SK-N-SH (cell line): ENCODE measurements at regions not wholly inside any gene's neighbourhood (a gene's known extent, or its start where the extent isn't known, plus 50 kb on each side); places are given as distances from the start of the nearest gene placed in this dataset.
A peak's percentile ranks its signal among the peaks of the same experiment; 100 is the strongest.

Experiments used
- CTCF ChIA-PET: fragments of 300-600, 350-600 bp; formaldehyde crosslinking; extraction: SDS; loops from one replicate; lab custom pipeline; 2021; lab: Yijun Ruan, JAX
- POLR2A ChIA-PET: fragments of 350-600 bp; sonication (Branson Sonifier 250); formaldehyde crosslinking; extraction: SDS; loops from one replicate; lab custom pipeline; 2020; ENCODE audit warnings: antibody characterized with exemption, inconsistent platforms; lab: Yijun Ruan, JAX
- DNase-seq: peaks from one replicate; pipeline ENCODE4 v3.0.0; 2012
- H2AFZ ChIP-seq: fragments of 200-600 bp; sonication (generic); 2 replicates; pipeline ENCODE4 v1.8.1; 2016; ENCODE audit warnings: antibody characterized with exemption, mild to moderate bottlenecking, low read depth
- H3F3A ChIP-seq: fragments of 200-600 bp; sonication (generic); replicated peaks from 2 replicates; pipeline ENCODE3; 2016; ENCODE audit warnings: antibody characterized with exemption, mild to moderate bottlenecking; ENCODE audit not compliant: insufficient read depth
- H3K27ac ChIP-seq, 2 experiments: fragments of 200-500 bp in 1 of 2; fragments of 200-600 bp in 1 of 2; sonication (Bioruptor generic) in 1 of 2; sonication (generic), shearing (Covaris generic) in 1 of 2; 2 replicates each; pipeline versions ENCODE4 v1.5.1 to v1.6.1; 2014 to 2016; ENCODE audit warnings: low read depth in 2 of 2, inconsistent platforms in 1 of 2, low read length in 1 of 2, mild to moderate bottlenecking in 1 of 2, mixed read lengths in 1 of 2
- H3K27me3 ChIP-seq: fragments of 200-600 bp; sonication (generic), shearing (Covaris generic); 2 replicates; pipeline ENCODE4 v1.6.1; 2016; ENCODE audit warnings: mixed run types; ENCODE audit not compliant: insufficient read depth
- H3K36me3 ChIP-seq, 2 experiments: fragments of 200-500 bp in 1 of 2; fragments of 200-600 bp in 1 of 2; sonication (Bioruptor generic) in 1 of 2; sonication (generic) in 1 of 2; replicated peaks in 1 of 2; 2 replicates each; pipeline versions ENCODE3 to v1.5.1; 2014 to 2016; ENCODE audit warnings: low read length in 1 of 2, mild to moderate bottlenecking in 1 of 2; ENCODE audit not compliant: insufficient read depth in 2 of 2, control insufficient read depth in 1 of 2
- H3K4me1 ChIP-seq, 2 experiments: fragments of 200-500 bp in 1 of 2; fragments of 200-600 bp in 1 of 2; sonication (Bioruptor generic) in 1 of 2; sonication (generic), shearing (Covaris generic) in 1 of 2; 2 replicates each; pipeline versions ENCODE4 v1.5.1 to v1.6.1; 2014 to 2016; ENCODE audit warnings: low read depth in 1 of 2, low read length in 1 of 2, mixed run types in 1 of 2; ENCODE audit not compliant: insufficient read depth in 2 of 2, control insufficient read depth in 1 of 2
- H3K4me2 ChIP-seq: fragments of 200-600 bp; sonication (generic), shearing (Covaris generic); 2 replicates; pipeline ENCODE4 v1.6.1; 2017; ENCODE audit warnings: mixed run types
- H3K4me3 ChIP-seq, 2 experiments: fragments of 200-500 bp in 1 of 2; fragments of 200-600 bp in 1 of 2; sonication (Bioruptor generic) in 1 of 2; sonication (generic), shearing (Covaris generic) in 1 of 2; 2 replicates each; pipeline versions ENCODE4 v1.5.1 to v1.8.1; 2014 to 2016; ENCODE audit warnings: low read depth in 2 of 2, inconsistent platforms in 1 of 2, low read length in 1 of 2, mild to moderate bottlenecking in 1 of 2, mixed read lengths in 1 of 2, moderate library complexity in 1 of 2
- H3K79me2 ChIP-seq: fragments of 200-600 bp; sonication (generic); 2 replicates; pipeline ENCODE4 v1.8.1; 2017; ENCODE audit warnings: mild to moderate bottlenecking; ENCODE audit not compliant: insufficient read depth
- H3K9ac ChIP-seq: fragments of 200-600 bp; sonication (generic); 2 replicates; pipeline ENCODE4 v1.6.1; 2017; ENCODE audit warnings: mixed run types
- H3K9me2 ChIP-seq: fragments of 200-600 bp; sonication (generic); 2 replicates; pipeline ENCODE4 v1.6.1; 2017; ENCODE audit warnings: mixed run types
- H3K9me3 ChIP-seq: fragments of 200-600 bp; sonication (generic); 2 replicates; pipeline ENCODE4 v1.6.1; 2017; ENCODE audit warnings: mixed run types, mild to moderate bottlenecking, moderate library complexity
- H4K20me1 ChIP-seq: fragments of 200-600 bp; sonication (generic); 2 replicates; pipeline ENCODE4 v1.6.1; 2017; ENCODE audit warnings: mild to moderate bottlenecking, mixed run types; ENCODE audit not compliant: insufficient read depth
- CHD2 ChIP-seq: fragments of 150-350 bp; IDR thresholded peaks from 2 replicates; pipeline ENCODE4 v1.6.1; 2018; ENCODE audit warnings: low read length; ENCODE audit not compliant: partially characterized antibody
- ELF1 ChIP-seq: IDR thresholded peaks from 2 replicates; pipeline ENCODE4 v1.4.0; 2012
- FOSL2 ChIP-seq: IDR thresholded peaks from 2 replicates; pipeline ENCODE4 v1.4.0; 2012; ENCODE audit warnings: low read depth, mild to moderate bottlenecking, moderate library complexity, borderline replicate concordance
- GABPA ChIP-seq: IDR thresholded peaks from 2 replicates; pipeline ENCODE4 v1.4.0; 2012; ENCODE audit warnings: low read depth, mild to moderate bottlenecking
- JUND ChIP-seq: IDR thresholded peaks from 2 replicates; pipeline ENCODE4 v1.4.0; 2012
- RCOR1 ChIP-seq: fragments of 150-350 bp; IDR thresholded peaks from 2 replicates; pipeline ENCODE4 v1.6.1; 2017; ENCODE audit warnings: antibody characterized with exemption, low read length
- RXRA ChIP-seq: IDR thresholded peaks from 2 replicates; pipeline ENCODE4 v1.4.0; 2012; ENCODE audit warnings: low read depth, mild to moderate bottlenecking, borderline replicate concordance
- SIN3A ChIP-seq: IDR thresholded peaks from 2 replicates; pipeline ENCODE4 v1.6.1; 2012; ENCODE audit warnings: low read depth, mild to moderate bottlenecking, low read length, moderate library complexity, borderline replicate concordance
- TAF1 ChIP-seq: IDR thresholded peaks from 2 replicates; pipeline ENCODE4 v1.6.1; 2012; ENCODE audit warnings: low read depth, mild to moderate bottlenecking, low read length, moderate library complexity, borderline replicate concordance
- TCF12 ChIP-seq: IDR thresholded peaks from 2 replicates; pipeline ENCODE4 v1.4.0; 2012
- YY1 ChIP-seq: IDR thresholded peaks from 2 replicates; pipeline ENCODE4 v1.4.0; 2012; ENCODE audit warnings: low read depth, mild to moderate bottlenecking
- WGBS: methylation state at CpG from one replicate; pipeline ENCODE4 v1.1.6; 2017; ENCODE audit warnings: low lambda C conversion rate; 5-methylcytosine and 5-hydroxymethylcytosine counted together
- TF ChIP-seq, protein P1 (sequence below): IDR thresholded peaks from 2 replicates; pipeline ENCODE4; 2012
- TF ChIP-seq, protein P2 (sequence below): fragments of 200-600 bp; sonication (generic); IDR thresholded peaks from 2 replicates; pipeline ENCODE4 v1.6.1; 2017; ENCODE audit warnings: antibody characterized with exemption, mild to moderate bottlenecking, moderate library complexity
- TF ChIP-seq, protein P3 (sequence below): IDR thresholded peaks from 2 replicates; pipeline ENCODE4 v1.4.0; 2012; ENCODE audit warnings: low read depth

DNA sequence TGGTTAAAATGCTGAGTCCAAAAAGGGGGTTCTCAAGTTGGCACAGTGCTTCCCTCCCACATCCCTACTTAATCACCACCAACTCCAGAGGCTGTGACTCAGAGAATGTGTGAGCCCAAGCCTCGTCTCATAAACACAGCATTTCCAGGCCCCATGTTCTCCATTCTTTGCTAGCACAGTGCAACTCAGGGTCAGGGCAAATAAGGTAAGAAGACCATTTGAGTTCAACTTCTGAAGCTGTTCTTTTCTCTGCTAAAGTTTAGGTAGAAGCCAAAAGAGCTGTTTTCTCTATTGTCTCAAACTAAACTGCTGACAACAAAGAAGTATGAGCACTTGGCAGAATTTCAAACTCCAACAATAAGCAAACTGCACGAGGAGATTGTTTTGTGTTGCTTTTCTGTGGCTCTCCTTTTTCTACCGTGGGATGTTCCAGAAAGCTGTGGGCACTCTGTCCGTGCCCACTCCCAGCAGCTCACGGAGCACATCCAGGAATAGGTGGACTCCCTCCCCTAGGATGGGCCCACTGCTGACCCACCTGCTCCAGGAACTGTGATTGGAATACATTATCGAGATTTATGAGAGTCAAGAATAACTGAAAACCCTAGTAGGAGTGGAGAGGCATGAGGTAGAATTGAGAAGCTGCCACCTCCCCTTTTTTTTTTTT is 494.3 kb downstream of the COG6 start:
- Histone ChIP-seq H3K27me3 (no peaks in the 10 kb centered on the region), H3K36me3 (no peaks in the 10 kb centered on the region), H3K4me2 (peak overlapping the region; percentile 22), H3K4me1 (peaks cover 4 to 16% of the 10 kb centered on the region in 2 experiments; a peak in 3 of 4 replicates), H3F3A (peaks cover 4% of the 10 kb centered on the region), H3K9me2 (no peaks in the 10 kb centered on the region), H4K20me1 (no peaks in the 10 kb centered on the region), H3K27ac (peak overlapping the region; percentile 43 to 44; a peak in 3 of 4 replicates), H3K9me3 (no peaks in the 10 kb centered on the region), H3K79me2 (no peaks in the 10 kb centered on the region), H3K4me3 (no peak overlapping the region), H2AFZ (peak overlapping the region; percentile 77), H3K9ac (no peak overlapping the region)
- POLR2A ChIA-PET, result no interaction called here
- WGBS, result 78% methylated on average over 5 of the region's 6 CpGs
- DNase-seq, result no peak
- CTCF ChIA-PET, result interaction anchor here (0.9 to 1.3 kb wide), 2 partner anchors 19 to 82 kb away, joined by 3 read pairs; no protein-coding TSS in a partner anchor
- TF ChIP-seq JUND (peak; percentile 22; the same call in 1 of the 2 replicates), ELF1 (no peak), GABPA (no peak), YY1 (no peak), FOSL2 (peak; percentile 31; the same call in 1 of the 2 replicates), TCF12 (no peak), TAF1 (no peak), RXRA (peak; percentile 22; the same call in 1 of the 2 replicates)
- TF ChIP-seq, protein P1, sequence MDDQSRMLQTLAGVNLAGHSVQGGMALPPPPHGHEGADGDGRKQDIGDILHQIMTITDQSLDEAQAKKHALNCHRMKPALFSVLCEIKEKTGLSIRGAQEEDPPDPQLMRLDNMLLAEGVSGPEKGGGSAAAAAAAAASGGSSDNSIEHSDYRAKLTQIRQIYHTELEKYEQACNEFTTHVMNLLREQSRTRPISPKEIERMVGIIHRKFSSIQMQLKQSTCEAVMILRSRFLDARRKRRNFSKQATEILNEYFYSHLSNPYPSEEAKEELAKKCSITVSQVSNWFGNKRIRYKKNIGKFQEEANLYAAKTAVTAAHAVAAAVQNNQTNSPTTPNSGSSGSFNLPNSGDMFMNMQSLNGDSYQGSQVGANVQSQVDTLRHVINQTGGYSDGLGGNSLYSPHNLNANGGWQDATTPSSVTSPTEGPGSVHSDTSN, result no peak
- TF ChIP-seq, protein P2, sequence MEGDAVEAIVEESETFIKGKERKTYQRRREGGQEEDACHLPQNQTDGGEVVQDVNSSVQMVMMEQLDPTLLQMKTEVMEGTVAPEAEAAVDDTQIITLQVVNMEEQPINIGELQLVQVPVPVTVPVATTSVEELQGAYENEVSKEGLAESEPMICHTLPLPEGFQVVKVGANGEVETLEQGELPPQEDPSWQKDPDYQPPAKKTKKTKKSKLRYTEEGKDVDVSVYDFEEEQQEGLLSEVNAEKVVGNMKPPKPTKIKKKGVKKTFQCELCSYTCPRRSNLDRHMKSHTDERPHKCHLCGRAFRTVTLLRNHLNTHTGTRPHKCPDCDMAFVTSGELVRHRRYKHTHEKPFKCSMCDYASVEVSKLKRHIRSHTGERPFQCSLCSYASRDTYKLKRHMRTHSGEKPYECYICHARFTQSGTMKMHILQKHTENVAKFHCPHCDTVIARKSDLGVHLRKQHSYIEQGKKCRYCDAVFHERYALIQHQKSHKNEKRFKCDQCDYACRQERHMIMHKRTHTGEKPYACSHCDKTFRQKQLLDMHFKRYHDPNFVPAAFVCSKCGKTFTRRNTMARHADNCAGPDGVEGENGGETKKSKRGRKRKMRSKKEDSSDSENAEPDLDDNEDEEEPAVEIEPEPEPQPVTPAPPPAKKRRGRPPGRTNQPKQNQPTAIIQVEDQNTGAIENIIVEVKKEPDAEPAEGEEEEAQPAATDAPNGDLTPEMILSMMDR, result no peak
- TF ChIP-seq, protein P3, sequence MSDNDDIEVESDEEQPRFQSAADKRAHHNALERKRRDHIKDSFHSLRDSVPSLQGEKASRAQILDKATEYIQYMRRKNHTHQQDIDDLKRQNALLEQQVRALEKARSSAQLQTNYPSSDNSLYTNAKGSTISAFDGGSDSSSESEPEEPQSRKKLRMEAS, result peak; percentile 48; the same call in 1 of the 2 replicates

DNA sequence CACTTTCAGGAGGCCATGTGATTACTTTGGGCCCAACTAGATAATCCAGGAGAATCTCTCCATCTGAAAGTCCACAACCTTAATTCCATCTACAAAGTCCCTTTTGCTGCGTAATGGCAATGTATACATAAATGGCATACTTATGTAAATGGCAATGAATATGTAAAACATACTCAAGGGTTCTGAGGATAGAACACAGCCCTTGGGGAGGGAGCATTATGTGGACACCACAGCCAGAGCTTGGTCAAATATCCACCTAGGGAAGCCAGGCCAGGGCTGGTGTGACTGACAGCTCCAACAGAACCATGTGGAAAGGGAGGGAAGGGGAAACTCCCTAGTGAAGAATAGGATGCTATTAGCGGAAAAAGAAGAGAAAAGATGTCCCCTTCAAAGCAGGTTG is 496.2 kb downstream of the COG6 start:
- Histone ChIP-seq H3K27me3 (no peaks in the 10 kb centered on the region), H3K9me3 (no peaks in the 10 kb centered on the region), H3F3A (peaks cover 4% of the 10 kb centered on the region), H3K9me2 (no peaks in the 10 kb centered on the region), H3K9ac (no peak overlapping the region), H3K36me3 (no peaks in the 10 kb centered on the region), H3K27ac (no peak overlapping the region), H2AFZ (no peak overlapping the region), H3K4me1 (peaks cover 2 to 16% of the 10 kb centered on the region in 2 experiments; a peak in 3 of 4 replicates), H3K4me3 (no peak overlapping the region), H4K20me1 (no peaks in the 10 kb centered on the region), H3K79me2 (no peaks in the 10 kb centered on the region), H3K4me2 (no peak overlapping the region; the same call in 1 of the 2 replicates)
- DNase-seq, result no peak
- CTCF ChIA-PET, result no interaction called here
- WGBS, result 91% methylated on average over 2 of the region's 2 CpGs
- TF ChIP-seq RCOR1, result no peak
- no peak for TF ChIP-seq SIN3A
- TF ChIP-seq CHD2, result no peak
- POLR2A ChIA-PET, result no interaction called here
